ENCODE measurements at regions not wholly inside any gene's neighbourhood (a gene's known extent, or its start where the extent isn't known, plus 50 kb on each side); places are given as distances from the start of the nearest gene placed in this dataset.

- H3K4me3 ChIP-seq (ENCODE audit: low read depth, low read length), result no peak overlapping the region
- no peak for DNase-seq (ENCODE audit: low read depth)
These were observed 67.0 kb upstream of the IFNG-AS1 start for GRCh38 chr12:67922245-67922644.

GRCh38 chr12:67925077-67925476, 64.2 kb upstream of the IFNG-AS1 start:
- no peak overlapping the region for H3K4me3 ChIP-seq (ENCODE audit: low read depth, low read length)
- DNase-seq (ENCODE audit: low read depth), result no peak

GRCh38 chr12:67925552-67925951, 63.7 kb upstream of the IFNG-AS1 start:
- no peak overlapping the region for H3K4me3 ChIP-seq (ENCODE audit: low read depth, low read length)
- no peak for DNase-seq (ENCODE audit: low read depth)

GRCh38 chr12:67926063-67926462, 63.2 kb upstream of the IFNG-AS1 start:
- H3K4me3 ChIP-seq (ENCODE audit: low read depth, low read length), result no peak overlapping the region
- no peak for DNase-seq (ENCODE audit: low read depth)

- no peak overlapping the region for H3K4me3 ChIP-seq (ENCODE audit: low read depth, low read length)
These were observed 61.9 kb upstream of the IFNG-AS1 start for GRCh38 chr12:67927324-67927723.

GRCh38 chr12:67927815-67928214, 61.4 kb upstream of the IFNG-AS1 start:
- no peak overlapping the region for H3K4me3 ChIP-seq (ENCODE audit: low read depth, low read length)
- DNase-seq (ENCODE audit: low read depth), result no peak

More at GRCh38 chr12:67927324-67927723, 61.9 kb upstream of the IFNG-AS1 start:
- DNase-seq (ENCODE audit: low read depth), result no peak

- H3K4me3 ChIP-seq (ENCODE audit: low read depth, low read length), result no peak overlapping the region
- DNase-seq (ENCODE audit: low read depth), result no peak
These were observed 60.4 kb upstream of the IFNG-AS1 start for GRCh38 chr12:67928621-67929383.

GRCh38 chr12:67929384-67929772, 59.9 kb upstream of the IFNG-AS1 start:
- H3K4me3 ChIP-seq (ENCODE audit: low read depth, low read length), result no peak overlapping the region
- DNase-seq (ENCODE audit: low read depth), result no peak

- H3K4me3 ChIP-seq (ENCODE audit: low read depth, low read length), result no peak overlapping the region
- no peak for DNase-seq (ENCODE audit: low read depth)
These were observed 51.4 kb upstream of the IFNG-AS1 start for GRCh38 chr12:67937822-67938221.

All from skeletal muscle cell (primary cell).